ENCODE measurements at regions not wholly inside any gene's neighbourhood (a gene's known extent, or its start where the extent isn't known, plus 50 kb on each side); places are given as distances from the start of the nearest gene placed in this dataset.

DNA sequence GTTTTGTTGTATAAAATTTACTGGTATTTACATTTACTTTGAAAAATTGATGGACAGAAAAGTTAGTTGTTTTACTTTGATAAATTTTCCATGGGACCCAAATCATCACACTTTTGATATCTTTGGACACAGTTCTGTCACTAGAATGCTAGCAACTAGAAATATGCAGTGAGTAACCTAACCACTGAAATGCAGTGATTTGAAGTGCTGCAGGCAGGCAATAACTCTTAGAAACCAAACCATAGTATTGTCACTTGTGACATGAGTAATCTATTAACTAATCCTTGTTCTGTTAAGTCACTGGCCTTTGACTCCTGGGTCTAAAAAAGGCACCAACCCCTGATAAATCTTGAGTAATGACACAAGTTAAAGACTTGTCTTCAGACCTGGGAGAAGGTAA is 620.0 kb upstream of the ATXN8OS start:
- Histone ChIP-seq H3K27ac (ENCODE audit: low read depth in 1 of 2, low read length in 2 of 2) (no peak overlapping the region), H3K27me3 (ENCODE audit: control insufficient read depth in 4 of 4, insufficient read depth in 4 of 4, low read length in 3 of 4) (no peaks in the 10 kb centered on the region), H3K4me3 (ENCODE audit: low read depth in 1 of 3, low read length in 3 of 3) (no peak overlapping the region), H3K4me1 (ENCODE audit: control insufficient read depth in 4 of 4, insufficient read depth in 4 of 4, low read length in 3 of 4) (no peaks in the 10 kb centered on the region), H3K36me3 (ENCODE audit: control insufficient read depth in 4 of 4, insufficient read depth in 3 of 4, low read depth in 1 of 4, low read length in 3 of 4) (no peaks in the 10 kb centered on the region), H3K9me3 (ENCODE audit: control insufficient read depth in 4 of 4, low read length in 3 of 4) (no peaks in the 10 kb centered on the region), H3K9ac (ENCODE audit: low read depth in 1 of 2, low read length in 2 of 2) (no peak overlapping the region)
- TF ChIP-seq RAD21 (IDR thresholded peaks at IDR 0.05): no peak
- TF ChIP-seq FOXA2 (IDR thresholded peaks at IDR 0.05): no peak
- TF ChIP-seq GABPA (IDR thresholded peaks at IDR 0.05 in 1 of 2, conservative IDR thresholded peaks at IDR 0.05 in 1 of 2): no peak
- TF ChIP-seq SP1 (IDR thresholded peaks at IDR 0.05): no peak
- TF ChIP-seq HNF4A (conservative IDR thresholded peaks at IDR 0.05): no peak
- TF ChIP-seq, protein P1, sequence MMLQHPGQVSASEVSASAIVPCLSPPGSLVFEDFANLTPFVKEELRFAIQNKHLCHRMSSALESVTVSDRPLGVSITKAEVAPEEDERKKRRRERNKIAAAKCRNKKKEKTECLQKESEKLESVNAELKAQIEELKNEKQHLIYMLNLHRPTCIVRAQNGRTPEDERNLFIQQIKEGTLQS (IDR thresholded peaks at IDR 0.05): no peak
- no peak for TF ChIP-seq YY1 (IDR thresholded peaks at IDR 0.05)
- TF ChIP-seq EGR1 (IDR thresholded peaks at IDR 0.05; ENCODE audit: low read depth in 2 of 2): no peak
- TF ChIP-seq NR2F2 (IDR thresholded peaks at IDR 0.05): no peak
- TF ChIP-seq, protein P2, sequence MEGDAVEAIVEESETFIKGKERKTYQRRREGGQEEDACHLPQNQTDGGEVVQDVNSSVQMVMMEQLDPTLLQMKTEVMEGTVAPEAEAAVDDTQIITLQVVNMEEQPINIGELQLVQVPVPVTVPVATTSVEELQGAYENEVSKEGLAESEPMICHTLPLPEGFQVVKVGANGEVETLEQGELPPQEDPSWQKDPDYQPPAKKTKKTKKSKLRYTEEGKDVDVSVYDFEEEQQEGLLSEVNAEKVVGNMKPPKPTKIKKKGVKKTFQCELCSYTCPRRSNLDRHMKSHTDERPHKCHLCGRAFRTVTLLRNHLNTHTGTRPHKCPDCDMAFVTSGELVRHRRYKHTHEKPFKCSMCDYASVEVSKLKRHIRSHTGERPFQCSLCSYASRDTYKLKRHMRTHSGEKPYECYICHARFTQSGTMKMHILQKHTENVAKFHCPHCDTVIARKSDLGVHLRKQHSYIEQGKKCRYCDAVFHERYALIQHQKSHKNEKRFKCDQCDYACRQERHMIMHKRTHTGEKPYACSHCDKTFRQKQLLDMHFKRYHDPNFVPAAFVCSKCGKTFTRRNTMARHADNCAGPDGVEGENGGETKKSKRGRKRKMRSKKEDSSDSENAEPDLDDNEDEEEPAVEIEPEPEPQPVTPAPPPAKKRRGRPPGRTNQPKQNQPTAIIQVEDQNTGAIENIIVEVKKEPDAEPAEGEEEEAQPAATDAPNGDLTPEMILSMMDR (IDR thresholded peaks at IDR 0.05; ENCODE audit: low read depth, low read length, missing input control): no peak
- TF ChIP-seq FOXA1 (IDR thresholded peaks at IDR 0.05): no peak
- TF ChIP-seq HNF4G (IDR thresholded peaks at IDR 0.05): no peak
- TF ChIP-seq RXRA (IDR thresholded peaks at IDR 0.05): no peak
- TF ChIP-seq, protein P3, sequence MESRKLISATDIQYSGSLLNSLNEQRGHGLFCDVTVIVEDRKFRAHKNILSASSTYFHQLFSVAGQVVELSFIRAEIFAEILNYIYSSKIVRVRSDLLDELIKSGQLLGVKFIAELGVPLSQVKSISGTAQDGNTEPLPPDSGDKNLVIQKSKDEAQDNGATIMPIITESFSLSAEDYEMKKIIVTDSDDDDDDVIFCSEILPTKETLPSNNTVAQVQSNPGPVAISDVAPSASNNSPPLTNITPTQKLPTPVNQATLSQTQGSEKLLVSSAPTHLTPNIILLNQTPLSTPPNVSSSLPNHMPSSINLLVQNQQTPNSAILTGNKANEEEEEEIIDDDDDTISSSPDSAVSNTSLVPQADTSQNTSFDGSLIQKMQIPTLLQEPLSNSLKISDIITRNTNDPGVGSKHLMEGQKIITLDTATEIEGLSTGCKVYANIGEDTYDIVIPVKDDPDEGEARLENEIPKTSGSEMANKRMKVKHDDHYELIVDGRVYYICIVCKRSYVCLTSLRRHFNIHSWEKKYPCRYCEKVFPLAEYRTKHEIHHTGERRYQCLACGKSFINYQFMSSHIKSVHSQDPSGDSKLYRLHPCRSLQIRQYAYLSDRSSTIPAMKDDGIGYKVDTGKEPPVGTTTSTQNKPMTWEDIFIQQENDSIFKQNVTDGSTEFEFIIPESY (IDR thresholded peaks at IDR 0.05): no peak
- no peak for TF ChIP-seq TAF1 (conservative IDR thresholded peaks at IDR 0.05)
- TF ChIP-seq MAX (IDR thresholded peaks at IDR 0.05): no peak
- TF ChIP-seq JUND (IDR thresholded peaks at IDR 0.05): no peak
- TF ChIP-seq REST (IDR thresholded peaks at IDR 0.05): no peak
- DNase-seq (ENCODE audit: low spot score): no peak
